ENCODE measurements at regions not wholly inside any gene's neighbourhood (a gene's known extent, or its start where the extent isn't known, plus 50 kb on each side); places are given as distances from the start of the nearest gene placed in this dataset.

- BruUV-seq (replicated peaks): no TSS peak
- ATAC-seq (no peak), DNase-seq (ENCODE audit: low read depth, low spot score) (no peak)
- Histone ChIP-seq H3K9me3 (ENCODE audit: control insufficient read depth, insufficient read depth, low read depth, low read length) (no peaks in the 10 kb centered on the region), H3K4me1 (ENCODE audit: control insufficient read depth, insufficient read depth, low read length) (no peaks in the 10 kb centered on the region), H3K27me3 (ENCODE audit: control insufficient read depth, insufficient read depth, low read length) (no peaks in the 10 kb centered on the region), H3K36me3 (ENCODE audit: control insufficient read depth, insufficient read depth, low read length) (no peaks in the 10 kb centered on the region), H3K4me3 (ENCODE audit: low read depth in 2 of 2, low read length in 2 of 2) (no peak overlapping the region), H3K27ac (ENCODE audit: low read length) (no peak overlapping the region)
- POLR2A ChIA-PET: no interaction called here
- TF ChIP-seq REST (IDR thresholded peaks at IDR 0.05; ENCODE audit: insufficient read depth in 1 of 2, low read depth in 2 of 2, low read length in 1 of 2) (no peak), POLR2AphosphoS5 (IDR thresholded peaks at IDR 0.05; ENCODE audit: low read depth, low read length) (no peak), SIN3A (IDR thresholded peaks at IDR 0.05; ENCODE audit: borderline replicate concordance, insufficient read depth, low read depth, low read length) (no peak)
- in situ Hi-C loops (cut with HindIII; ENCODE audit: low pct_unique_long_range_greater_than_20kb, low sequenced_read_pairs) (no loop called here), intact Hi-C loops (cut with micrococcal nuclease; ENCODE audit: unreplicated experiment) (no loop called here)
- CTCF ChIA-PET: interaction anchor here (0.7 kb wide), 1 partner anchor 707 kb away, joined by 3 read pairs; no protein-coding TSS in a partner anchor
These were observed 205.2 kb downstream of the MYLK4 start for GRCh38 chr6:2545383-2546038.

- no peak for TF ChIP-seq TCF7L2 (IDR thresholded peaks at IDR 0.05; ENCODE audit: low read depth, low read length)
- no peak for TF ChIP-seq REST (IDR thresholded peaks at IDR 0.05; ENCODE audit: insufficient read depth in 1 of 2, low read depth in 2 of 2, low read length in 1 of 2)
- TF ChIP-seq POLR2AphosphoS5 (IDR thresholded peaks at IDR 0.05; ENCODE audit: low read depth, low read length): no peak
- TF ChIP-seq CTCF (IDR thresholded peaks at IDR 0.05): no peak
- no peak for TF ChIP-seq SIN3A (IDR thresholded peaks at IDR 0.05; ENCODE audit: borderline replicate concordance, insufficient read depth, low read depth, low read length)
- ATAC-seq: no peak
- in situ Hi-C loops (cut with HindIII; ENCODE audit: low pct_unique_long_range_greater_than_20kb, low sequenced_read_pairs): no loop called here
- no TSS peak for BruUV-seq (replicated peaks)
- Histone ChIP-seq H3K9me3 (ENCODE audit: control insufficient read depth, insufficient read depth, low read depth, low read length) (no peaks in the 10 kb centered on the region), H3K27me3 (ENCODE audit: control insufficient read depth, insufficient read depth, low read length) (no peaks in the 10 kb centered on the region; the same call in 1 of the 2 replicates), H3K4me1 (ENCODE audit: control insufficient read depth, insufficient read depth, low read length) (no peaks in the 10 kb centered on the region), H3K27ac (ENCODE audit: low read length) (no peak overlapping the region), H3K36me3 (ENCODE audit: control insufficient read depth, insufficient read depth, low read length) (no peaks in the 10 kb centered on the region), H3K4me3 (ENCODE audit: low read depth in 2 of 2, low read length in 2 of 2) (no peak overlapping the region)
- ChIA-PET POLR2A (no interaction called here), CTCF (interaction anchor here (0.6 kb wide), 1 partner anchor 1116 kb away, joined by 3 read pairs; no protein-coding TSS in a partner anchor)
- no peak for DNase-seq (ENCODE audit: low read depth, low spot score)
- intact Hi-C loops (cut with micrococcal nuclease; ENCODE audit: unreplicated experiment): no loop called here
These were observed 207.4 kb downstream of the MYLK4 start for GRCh38 chr6:2543321-2543720.

All from Panc1 (cell line).